Stimulated activated CD8-positive, alpha-beta memory T cell treated with anti-CD3 and anti-CD28 coated beads, Interleukin-7, amount 100 ng/mL, for 4 hours (primary cell): ENCODE measurements at regions not wholly inside any gene's neighbourhood (a gene's known extent, or its start where the extent isn't known, plus 50 kb on each side); places are given as distances from the start of the nearest gene placed in this dataset.
"Not testable (repeated sequence)": the region's sequence is repeated elsewhere in the genome, so short reads cannot be mapped to it uniquely, and the experiment has no call there.

Experiments
- DNase-seq, 2 donors: peaks; one replicate each; pipeline ENCODE4 v3.0.0-alpha.2; 2020; ENCODE audit warnings: low read depth in 2 of 2

GRCh38 chr6:119728220-119728750 is 378.7 kb upstream of the MAN1A1 start:
- no peak for DNase-seq

- DNase-seq: no peak
These were observed 378.1 kb upstream of the MAN1A1 start for GRCh38 chr6:119727504-119728219.

GRCh38 chr6:119726912-119727311 is 377.4 kb upstream of the MAN1A1 start:
- not testable (repeated sequence) for DNase-seq

GRCh38 chr6:119726086-119726485 is 376.5 kb upstream of the MAN1A1 start:
- no peak for DNase-seq

GRCh38 chr6:119720160-119720559 is 370.6 kb upstream of the MAN1A1 start:
- DNase-seq: no peak

- no peak for DNase-seq
These were observed 368.4 kb upstream of the MAN1A1 start for GRCh38 chr6:119717942-119718341.

- DNase-seq: no peak
These were observed 367.2 kb upstream of the MAN1A1 start for GRCh38 chr6:119716668-119717270.

- DNase-seq: no peak
These were observed 364.3 kb upstream of the MAN1A1 start for GRCh38 chr6:119713903-119714302.

- no peak for DNase-seq
These were observed 337.1 kb upstream of the MAN1A1 start for GRCh38 chr6:119686644-119687043.

- no peak for DNase-seq
These were observed 336.7 kb upstream of the MAN1A1 start for GRCh38 chr6:119686240-119686639.

- DNase-seq: no peak
These were observed 334.1 kb upstream of the MAN1A1 start for GRCh38 chr6:119683671-119684070.

GRCh38 chr6:119683031-119683430 is 333.5 kb upstream of the MAN1A1 start:
- no peak for DNase-seq

- DNase-seq: no peak
These were observed 329.4 kb upstream of the MAN1A1 start for GRCh38 chr6:119678961-119679360.

GRCh38 chr6:119677384-119677783 is 327.8 kb upstream of the MAN1A1 start:
- no peak for DNase-seq

- DNase-seq: no peak
These were observed 327.4 kb upstream of the MAN1A1 start for GRCh38 chr6:119676961-119677360.

- no peak for DNase-seq
These were observed 326.7 kb upstream of the MAN1A1 start for GRCh38 chr6:119676230-119676629.

GRCh38 chr6:119673741-119674140 is 324.2 kb upstream of the MAN1A1 start:
- DNase-seq: no peak

GRCh38 chr6:119672725-119673124 is 323.2 kb upstream of the MAN1A1 start:
- no peak for DNase-seq

- no peak for DNase-seq
These were observed 321.5 kb upstream of the MAN1A1 start for GRCh38 chr6:119671105-119671504.

- DNase-seq: no peak
These were observed 319.7 kb upstream of the MAN1A1 start for GRCh38 chr6:119669221-119669620.

GRCh38 chr6:119665432-119665831 is 315.9 kb upstream of the MAN1A1 start:
- not testable (repeated sequence) for DNase-seq

GRCh38 chr6:119661628-119662027 is 312.1 kb upstream of the MAN1A1 start:
- DNase-seq: no peak

- no peak for DNase-seq
These were observed 311.5 kb upstream of the MAN1A1 start for GRCh38 chr6:119661078-119661477.
